Keratinocyte (primary cell): ENCODE measurements at regions not wholly inside any gene's neighbourhood (a gene's known extent, or its start where the extent isn't known, plus 50 kb on each side); places are given as distances from the start of the nearest gene placed in this dataset.
A peak's percentile ranks its signal among the peaks of the same experiment; 100 is the strongest.

Experiments
- DNase-seq: peaks from one replicate; pipeline ENCODE4 v3.0.0-alpha.2; 2011; ENCODE audit warnings: low read depth, missing footprints, low spot score
- FAIRE-seq: peaks from 2 replicates; lab custom pipeline; 2011; peaks lifted over from hg19 to GRCh38; lab: Jason Lieb, UNC
- H2AFZ ChIP-seq: 2 replicates; pipeline ENCODE4 v1.6.0; 2012; ENCODE audit warnings: low read length, control low read depth, inconsistent platforms; ENCODE audit not compliant: control insufficient read depth
- H3K27ac ChIP-seq: 2 replicates; pipeline ENCODE4 v1.5.1; 2011; ENCODE audit warnings: low read length; ENCODE audit not compliant: control insufficient read depth, insufficient read depth
- H3K27me3 ChIP-seq: 3 replicates; pipeline ENCODE4 v1.6.0; 2011; ENCODE audit warnings: low read length; ENCODE audit not compliant: control insufficient read depth, insufficient read depth; ENCODE audit errors: extremely low read depth
- H3K36me3 ChIP-seq, 2 experiments: 2 replicates in 1 of 2; 3 replicates in 1 of 2; pipeline ENCODE4 v1.5.1; 2011; ENCODE audit warnings: low read length in 2 of 2, mild to moderate bottlenecking in 1 of 2; ENCODE audit not compliant: control insufficient read depth in 2 of 2, insufficient read depth in 2 of 2; ENCODE audit errors: extremely low read depth in 1 of 2
- H3K4me1 ChIP-seq: 3 replicates; pipeline ENCODE4 v1.5.1; 2011; ENCODE audit warnings: low read length; ENCODE audit not compliant: control insufficient read depth, insufficient read depth; ENCODE audit errors: extremely low read depth
- H3K4me2 ChIP-seq: 3 replicates; pipeline ENCODE4 v1.6.0; 2011; ENCODE audit warnings: low read depth, low read length; ENCODE audit not compliant: control insufficient read depth, insufficient read depth; ENCODE audit errors: extremely low read depth
- H3K4me3 ChIP-seq, 3 experiments: fragments of 200-600 bp in 1 of 3; sonication (generic) in 1 of 3; 2 replicates in 2 of 3; 3 replicates in 1 of 3; pipeline ENCODE4 v1.5.1; 2011 to 2016; ENCODE audit warnings: low read length in 3 of 3, mild to moderate bottlenecking in 3 of 3, control low read depth in 2 of 3, inconsistent platforms in 1 of 3, low read depth in 1 of 3, mixed read lengths in 1 of 3, mixed run types in 1 of 3, moderate library complexity in 1 of 3; ENCODE audit not compliant: control insufficient read depth in 2 of 3, insufficient read depth in 2 of 3; ENCODE audit errors: extremely low read depth in 1 of 3
- H3K79me2 ChIP-seq: 2 replicates; pipeline ENCODE4 v1.6.0; 2012; ENCODE audit warnings: low read length; ENCODE audit not compliant: control insufficient read depth, insufficient read depth
- H3K9ac ChIP-seq: 3 replicates; pipeline ENCODE4 v1.6.0; 2011; ENCODE audit warnings: low read length; ENCODE audit not compliant: control insufficient read depth, insufficient read depth; ENCODE audit errors: extremely low read depth
- H3K9me1 ChIP-seq: 3 replicates; pipeline ENCODE4 v1.6.0; 2011; ENCODE audit warnings: low read length; ENCODE audit not compliant: control insufficient read depth, insufficient read depth; ENCODE audit errors: extremely low read depth
- H3K9me3 ChIP-seq: 2 replicates; pipeline ENCODE4 v1.5.1; 2012; ENCODE audit warnings: low read depth, low read length; ENCODE audit not compliant: control insufficient read depth
- H4K20me1 ChIP-seq: 3 replicates; pipeline ENCODE4 v1.6.0; 2011; ENCODE audit warnings: low read length; ENCODE audit not compliant: control insufficient read depth, insufficient read depth; ENCODE audit errors: extremely low read depth
- EZH2 ChIP-seq: IDR thresholded peaks from one replicate; pipeline ENCODE4 v1.6.1; 2012; ENCODE audit warnings: inconsistent platforms, mild to moderate bottlenecking, low read length, moderate library complexity
- dilution Hi-C: fragments of 300-500 bp; cut with MboI; formaldehyde crosslinking; loops from one replicate; pipeline ENCODE4 v1.7.0; 2020; ENCODE audit warnings: low sequenced_read_pairs; ENCODE audit not compliant: extremely low pct_ligation_motif_present
- TF ChIP-seq, protein P1 (sequence below), 3 experiments: IDR thresholded peaks in 1 of 3; conservative IDR thresholded peaks in 1 of 3; optimal IDR thresholded peaks in 1 of 3; 2 replicates in 2 of 3; 3 replicates in 1 of 3; pipeline versions ENCODE3 to v1.5.1; 2011; ENCODE audit warnings: low read length in 3 of 3, mild to moderate bottlenecking in 3 of 3, moderate library complexity in 2 of 3, control low read depth in 1 of 3, inconsistent platforms in 1 of 3; ENCODE audit not compliant: insufficient read depth in 2 of 3; ENCODE audit errors: extremely low read depth in 1 of 3

DNA sequence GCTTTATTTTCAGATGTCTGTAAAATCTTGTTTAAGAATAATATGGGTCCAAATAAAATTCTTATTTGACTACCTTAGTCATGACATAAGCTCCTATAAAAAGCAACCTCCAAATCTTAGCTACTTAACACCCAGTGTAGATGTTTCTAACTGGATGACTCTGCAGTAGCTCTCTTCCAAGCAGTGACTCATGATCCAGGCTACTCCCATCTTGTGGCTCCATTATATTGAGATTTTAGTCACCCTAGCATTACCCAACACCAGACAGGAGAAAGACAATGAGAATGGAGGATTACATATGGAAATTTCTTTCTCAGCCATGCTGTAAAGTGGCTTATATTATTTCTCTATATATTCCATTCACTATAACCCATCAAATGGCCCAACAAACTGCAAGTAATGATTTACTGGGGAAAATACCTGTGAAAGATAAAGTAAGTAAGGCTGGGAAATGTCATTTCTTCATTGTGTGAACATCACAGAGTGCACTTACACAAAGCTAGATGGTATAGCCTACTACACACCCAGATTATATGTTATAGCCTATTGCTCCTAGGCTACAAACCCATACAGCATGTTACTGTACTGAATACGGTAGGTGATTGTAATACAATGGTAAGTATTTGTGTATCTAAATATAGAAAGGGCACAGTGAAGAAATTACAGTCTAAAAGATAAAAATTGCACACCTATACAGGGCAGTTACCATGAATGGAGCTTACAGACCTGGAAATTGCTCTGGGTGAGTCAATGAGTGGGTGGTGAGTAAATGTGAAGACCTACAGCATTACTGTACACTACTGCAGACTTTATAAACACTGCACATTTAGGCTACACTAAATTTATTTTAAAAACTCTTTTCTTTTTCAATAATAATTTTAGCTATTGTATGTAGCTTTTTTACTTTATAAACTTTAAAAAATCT is 163.2 kb downstream of the DYRK2 start:
- no peak overlapping the region for H3K9ac ChIP-seq
- no peaks in the 10 kb centered on the region for H4K20me1 ChIP-seq
- H3K4me3 ChIP-seq: no peak overlapping the region
- no peaks in the 10 kb centered on the region for H3K9me3 ChIP-seq
- H3K4me2 ChIP-seq: peak overlapping the region; percentile 48
- peak overlapping the region; percentile 66 for H3K27ac ChIP-seq
- no peaks in the 10 kb centered on the region for H3K79me2 ChIP-seq
- dilution Hi-C loops: no loop called here
- H3K27me3 ChIP-seq: no peaks in the 10 kb centered on the region
- TF ChIP-seq, protein P1, sequence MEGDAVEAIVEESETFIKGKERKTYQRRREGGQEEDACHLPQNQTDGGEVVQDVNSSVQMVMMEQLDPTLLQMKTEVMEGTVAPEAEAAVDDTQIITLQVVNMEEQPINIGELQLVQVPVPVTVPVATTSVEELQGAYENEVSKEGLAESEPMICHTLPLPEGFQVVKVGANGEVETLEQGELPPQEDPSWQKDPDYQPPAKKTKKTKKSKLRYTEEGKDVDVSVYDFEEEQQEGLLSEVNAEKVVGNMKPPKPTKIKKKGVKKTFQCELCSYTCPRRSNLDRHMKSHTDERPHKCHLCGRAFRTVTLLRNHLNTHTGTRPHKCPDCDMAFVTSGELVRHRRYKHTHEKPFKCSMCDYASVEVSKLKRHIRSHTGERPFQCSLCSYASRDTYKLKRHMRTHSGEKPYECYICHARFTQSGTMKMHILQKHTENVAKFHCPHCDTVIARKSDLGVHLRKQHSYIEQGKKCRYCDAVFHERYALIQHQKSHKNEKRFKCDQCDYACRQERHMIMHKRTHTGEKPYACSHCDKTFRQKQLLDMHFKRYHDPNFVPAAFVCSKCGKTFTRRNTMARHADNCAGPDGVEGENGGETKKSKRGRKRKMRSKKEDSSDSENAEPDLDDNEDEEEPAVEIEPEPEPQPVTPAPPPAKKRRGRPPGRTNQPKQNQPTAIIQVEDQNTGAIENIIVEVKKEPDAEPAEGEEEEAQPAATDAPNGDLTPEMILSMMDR (optimal IDR thresholded peaks at IDR 0.05 in 1 of 3, IDR thresholded peaks at IDR 0.05 in 1 of 3, conservative IDR thresholded peaks at IDR 0.05 in 1 of 3; ENCODE audit: extremely low read depth in 1 of 3, insufficient read depth in 2 of 3, low read length in 3 of 3): no peak
- H2AFZ ChIP-seq: peak overlapping the region; percentile 80
- peak; percentile 87 for FAIRE-seq
- peaks cover 16% of the 10 kb centered on the region for H3K4me1 ChIP-seq
- DNase-seq: peak; percentile 48
- no peaks in the 10 kb centered on the region for H3K36me3 ChIP-seq
- no peaks in the 10 kb centered on the region for H3K9me1 ChIP-seq

DNA sequence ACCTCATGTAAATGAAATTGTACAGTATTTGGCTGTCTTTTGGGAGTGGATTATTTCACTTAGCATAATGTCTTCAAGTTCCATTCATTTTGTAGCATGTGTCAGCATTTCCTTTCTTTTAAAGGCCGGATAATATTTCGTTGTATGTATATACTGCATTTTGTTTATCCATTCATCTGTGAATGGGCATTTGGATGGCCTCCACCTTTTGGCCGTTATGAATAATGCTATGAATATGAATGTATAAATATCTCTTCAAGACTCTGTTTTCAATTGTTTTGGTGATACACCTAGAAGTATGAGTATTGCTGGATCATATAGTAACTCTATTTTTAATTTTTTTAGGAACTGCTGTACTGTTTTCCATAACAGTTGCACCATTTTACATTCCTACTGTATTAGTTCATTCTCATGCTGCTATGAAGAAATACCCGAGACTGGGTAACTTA is 164.9 kb downstream of the DYRK2 start:
- H3K9me3 ChIP-seq: no peaks in the 10 kb centered on the region
- TF ChIP-seq, protein P1 (optimal IDR thresholded peaks at IDR 0.05 in 1 of 3, IDR thresholded peaks at IDR 0.05 in 1 of 3, conservative IDR thresholded peaks at IDR 0.05 in 1 of 3; ENCODE audit: extremely low read depth in 1 of 3, insufficient read depth in 2 of 3, low read length in 3 of 3): no peak
- no peak for TF ChIP-seq EZH2
- no peaks in the 10 kb centered on the region for H4K20me1 ChIP-seq
- H3K4me1 ChIP-seq: peaks cover 16% of the 10 kb centered on the region
- no peaks in the 10 kb centered on the region for H3K79me2 ChIP-seq
- no peaks in the 10 kb centered on the region for H3K9me1 ChIP-seq
- H2AFZ ChIP-seq: no peak overlapping the region
- H3K27me3 ChIP-seq: no peaks in the 10 kb centered on the region
- no peak overlapping the region for H3K4me2 ChIP-seq
- H3K9ac ChIP-seq: no peak overlapping the region
- DNase-seq (no peak), FAIRE-seq (no peak)
- H3K4me3 ChIP-seq: no peak overlapping the region
- no peaks in the 10 kb centered on the region for H3K36me3 ChIP-seq
- no peak overlapping the region for H3K27ac ChIP-seq
- dilution Hi-C loops: no loop called here
